ENCODE measurements at regions not wholly inside any gene's neighbourhood (a gene's known extent, or its start where the extent isn't known, plus 50 kb on each side); places are given as distances from the start of the nearest gene placed in this dataset.

DNA sequence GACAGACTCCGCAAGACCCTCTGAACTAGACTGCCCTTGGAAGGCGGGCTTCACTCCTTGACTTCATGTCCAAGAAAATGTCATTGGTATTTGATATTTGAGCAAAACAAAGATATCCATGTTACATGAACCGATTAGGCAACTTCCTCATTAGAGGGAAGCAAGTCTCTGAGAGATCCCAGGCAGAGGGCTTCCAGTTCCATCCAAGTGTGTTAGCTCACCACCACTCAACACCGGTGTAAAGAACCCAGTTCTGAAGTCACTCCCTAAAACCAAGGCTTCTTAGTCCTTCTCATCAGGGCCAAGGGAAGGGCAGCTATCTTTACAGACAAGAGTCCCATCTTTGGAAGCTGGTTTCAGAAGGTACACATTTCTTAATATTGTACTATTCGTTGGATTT, 87.2 kb upstream of the CDKN3 start:
- H3K4me2 ChIP-seq (ENCODE audit: insufficient read depth, low read length) = no peak overlapping the region
- no peak overlapping the region for H3K27ac ChIP-seq (ENCODE audit: low read depth, low read length)
- H2AFZ ChIP-seq (ENCODE audit: low read length) = no peak overlapping the region
- no peaks in the 10 kb centered on the region for H3K79me2 ChIP-seq (ENCODE audit: insufficient read depth, low read length)
- no peaks in the 10 kb centered on the region for H3K9me3 ChIP-seq (ENCODE audit: low read depth, low read length)
- no peaks in the 10 kb centered on the region for H4K20me1 ChIP-seq (ENCODE audit: insufficient read depth, low read length)
- H3K27me3 ChIP-seq (ENCODE audit: insufficient read depth, low read length) = peaks cover 33% of the 10 kb centered on the region
- H3K36me3 ChIP-seq (ENCODE audit: insufficient read depth, low read length) = no peaks in the 10 kb centered on the region
- no peak for DNase-seq (ENCODE audit: insufficient read length, low spot score, missing footprints)
- H3K4me3 ChIP-seq (ENCODE audit: insufficient read depth, low read length) = no peak overlapping the region
- TF ChIP-seq, protein P1, sequence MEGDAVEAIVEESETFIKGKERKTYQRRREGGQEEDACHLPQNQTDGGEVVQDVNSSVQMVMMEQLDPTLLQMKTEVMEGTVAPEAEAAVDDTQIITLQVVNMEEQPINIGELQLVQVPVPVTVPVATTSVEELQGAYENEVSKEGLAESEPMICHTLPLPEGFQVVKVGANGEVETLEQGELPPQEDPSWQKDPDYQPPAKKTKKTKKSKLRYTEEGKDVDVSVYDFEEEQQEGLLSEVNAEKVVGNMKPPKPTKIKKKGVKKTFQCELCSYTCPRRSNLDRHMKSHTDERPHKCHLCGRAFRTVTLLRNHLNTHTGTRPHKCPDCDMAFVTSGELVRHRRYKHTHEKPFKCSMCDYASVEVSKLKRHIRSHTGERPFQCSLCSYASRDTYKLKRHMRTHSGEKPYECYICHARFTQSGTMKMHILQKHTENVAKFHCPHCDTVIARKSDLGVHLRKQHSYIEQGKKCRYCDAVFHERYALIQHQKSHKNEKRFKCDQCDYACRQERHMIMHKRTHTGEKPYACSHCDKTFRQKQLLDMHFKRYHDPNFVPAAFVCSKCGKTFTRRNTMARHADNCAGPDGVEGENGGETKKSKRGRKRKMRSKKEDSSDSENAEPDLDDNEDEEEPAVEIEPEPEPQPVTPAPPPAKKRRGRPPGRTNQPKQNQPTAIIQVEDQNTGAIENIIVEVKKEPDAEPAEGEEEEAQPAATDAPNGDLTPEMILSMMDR (IDR thresholded peaks at IDR 0.05; ENCODE audit: extremely low read depth, low read depth, low read length) = no peak
- H3K4me1 ChIP-seq (ENCODE audit: insufficient read depth, low read length) = peaks cover 14% of the 10 kb centered on the region

DNA sequence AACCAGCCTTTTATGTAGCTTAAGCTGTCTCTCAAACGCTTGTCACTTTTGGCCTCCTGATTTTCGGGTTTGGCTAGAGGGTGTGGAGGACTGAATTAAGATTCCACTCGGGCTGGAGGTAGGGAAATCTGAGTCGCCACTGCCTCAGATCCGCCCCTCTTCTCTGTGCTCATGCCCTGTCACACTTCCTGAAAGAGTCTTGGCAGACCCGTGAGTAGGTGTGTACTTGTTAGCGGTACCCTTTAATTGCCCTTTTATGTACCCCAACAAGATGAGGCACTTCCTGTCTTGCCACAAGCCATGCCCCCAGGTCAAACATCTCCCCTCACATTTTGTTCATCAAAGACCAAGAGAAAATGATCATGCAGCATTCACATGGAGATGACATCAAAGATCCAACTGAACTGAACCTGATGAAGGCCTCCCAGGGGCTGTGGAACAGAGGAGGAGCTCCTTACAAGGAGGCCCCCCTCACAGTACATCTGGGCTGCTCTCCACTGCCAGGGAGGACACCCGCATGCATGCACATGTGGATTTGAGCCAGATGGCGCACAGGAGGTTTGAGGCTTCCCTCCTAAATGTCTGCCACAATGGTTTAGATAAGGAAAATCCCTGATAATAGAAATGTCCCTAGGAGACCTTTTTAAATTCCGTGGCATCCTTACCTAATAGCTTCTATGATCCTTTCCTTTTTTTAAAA, 86.5 kb upstream of the CDKN3 start:
- H4K20me1 ChIP-seq (ENCODE audit: insufficient read depth, low read length) = no peaks in the 10 kb centered on the region
- H3K4me2 ChIP-seq (ENCODE audit: insufficient read depth, low read length) = no peak overlapping the region
- TF ChIP-seq, protein P1 (IDR thresholded peaks at IDR 0.05; ENCODE audit: extremely low read depth, low read depth, low read length) = no peak
- H2AFZ ChIP-seq (ENCODE audit: low read length) = no peak overlapping the region
- no peak overlapping the region for H3K27ac ChIP-seq (ENCODE audit: low read depth, low read length)
- no peaks in the 10 kb centered on the region for H3K9me3 ChIP-seq (ENCODE audit: low read depth, low read length)
- H3K36me3 ChIP-seq (ENCODE audit: insufficient read depth, low read length) = no peaks in the 10 kb centered on the region
- peaks cover 14% of the 10 kb centered on the region for H3K4me1 ChIP-seq (ENCODE audit: insufficient read depth, low read length)
- H3K79me2 ChIP-seq (ENCODE audit: insufficient read depth, low read length) = no peaks in the 10 kb centered on the region
- peaks cover 28% of the 10 kb centered on the region for H3K27me3 ChIP-seq (ENCODE audit: insufficient read depth, low read length)
- no peak overlapping the region for H3K4me3 ChIP-seq (ENCODE audit: insufficient read depth, low read length)
- no peak for DNase-seq (ENCODE audit: insufficient read length, low spot score, missing footprints)

DNA sequence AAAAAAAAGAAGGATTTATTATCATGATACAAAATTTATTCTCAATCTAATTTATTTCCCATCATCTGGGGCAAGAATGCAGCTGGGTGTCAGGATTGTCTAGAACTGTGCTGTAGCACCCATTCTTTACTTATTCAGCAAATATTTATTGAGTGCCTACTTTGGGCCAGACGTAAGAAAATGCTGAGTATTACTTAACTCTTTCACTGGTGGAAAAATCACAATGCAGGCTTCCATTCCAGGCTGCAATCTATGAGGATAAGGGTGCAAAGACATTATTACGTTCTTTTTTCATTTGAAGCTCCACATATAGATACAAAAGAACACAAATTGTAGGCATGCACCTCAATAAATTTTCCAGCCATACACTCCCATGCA, 86.0 kb upstream of the CDKN3 start:
- DNase-seq (ENCODE audit: insufficient read length, low spot score, missing footprints) = no peak
- H3K4me1 ChIP-seq (ENCODE audit: insufficient read depth, low read length) = peaks cover 14% of the 10 kb centered on the region
- TF ChIP-seq, protein P1 (IDR thresholded peaks at IDR 0.05; ENCODE audit: extremely low read depth, low read depth, low read length) = no peak

DNA sequence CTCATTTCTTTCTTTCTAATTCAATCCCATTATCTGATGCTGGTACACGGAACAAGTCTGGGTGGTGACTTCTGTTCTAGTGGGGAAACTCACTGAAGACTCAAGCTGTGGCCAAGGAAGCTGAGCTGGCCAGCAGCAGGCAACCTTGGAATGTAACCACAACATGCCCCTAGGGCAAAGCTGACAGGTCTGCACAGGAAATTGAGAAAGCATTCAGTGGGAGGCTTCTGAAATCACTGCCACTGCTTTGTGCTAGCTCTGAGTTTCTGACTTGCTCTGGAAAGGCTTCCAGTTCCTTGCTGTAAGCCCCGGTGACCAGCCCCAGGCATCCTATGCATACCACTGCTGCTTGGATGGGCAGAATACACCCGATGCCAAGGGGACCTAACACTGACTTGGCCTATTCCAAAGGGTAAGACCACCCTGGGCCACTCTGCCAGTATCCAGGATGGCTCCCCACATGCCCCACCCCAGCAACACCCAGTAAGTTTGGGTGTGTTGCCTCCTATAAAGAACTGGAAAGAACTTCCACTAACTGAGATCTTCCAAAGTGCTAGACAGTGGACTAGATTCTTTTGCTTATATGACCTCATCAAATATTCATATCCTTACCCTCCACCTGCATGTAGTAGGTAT, 84.5 kb upstream of the CDKN3 start:
- Histone ChIP-seq H3K4me3 (ENCODE audit: insufficient read depth, low read length) (no peak overlapping the region), H3K9me3 (ENCODE audit: low read depth, low read length) (no peaks in the 10 kb centered on the region), H3K4me2 (ENCODE audit: insufficient read depth, low read length) (peak overlapping the region; percentile 52), H2AFZ (ENCODE audit: low read length) (no peak overlapping the region), H3K36me3 (ENCODE audit: insufficient read depth, low read length) (no peaks in the 10 kb centered on the region), H3K4me1 (ENCODE audit: insufficient read depth, low read length) (peaks cover 14% of the 10 kb centered on the region), H4K20me1 (ENCODE audit: insufficient read depth, low read length) (no peaks in the 10 kb centered on the region), H3K79me2 (ENCODE audit: insufficient read depth, low read length) (no peaks in the 10 kb centered on the region), H3K27me3 (ENCODE audit: insufficient read depth, low read length) (peaks cover 19% of the 10 kb centered on the region), H3K27ac (ENCODE audit: low read depth, low read length) (no peak overlapping the region)
- peak; percentile 87 for DNase-seq (ENCODE audit: insufficient read length, low spot score, missing footprints)
- TF ChIP-seq, protein P1 (IDR thresholded peaks at IDR 0.05; ENCODE audit: extremely low read depth, low read depth, low read length) = no peak

More for the DNA sequence above, 86.0 kb upstream of the CDKN3 start:
- peaks cover 26% of the 10 kb centered on the region for H3K27me3 ChIP-seq (ENCODE audit: insufficient read depth, low read length)
- no peaks in the 10 kb centered on the region for H4K20me1 ChIP-seq (ENCODE audit: insufficient read depth, low read length)
- no peak overlapping the region for H2AFZ ChIP-seq (ENCODE audit: low read length)
- H3K36me3 ChIP-seq (ENCODE audit: insufficient read depth, low read length) = no peaks in the 10 kb centered on the region
- no peak overlapping the region for H3K27ac ChIP-seq (ENCODE audit: low read depth, low read length)
- no peaks in the 10 kb centered on the region for H3K79me2 ChIP-seq (ENCODE audit: insufficient read depth, low read length)
- no peak overlapping the region for H3K4me3 ChIP-seq (ENCODE audit: insufficient read depth, low read length)
- no peak overlapping the region for H3K4me2 ChIP-seq (ENCODE audit: insufficient read depth, low read length)
- H3K9me3 ChIP-seq (ENCODE audit: low read depth, low read length) = no peaks in the 10 kb centered on the region
